ENCODE measurements at regions not wholly inside any gene's neighbourhood (a gene's known extent, or its start where the extent isn't known, plus 50 kb on each side); places are given as distances from the start of the nearest gene placed in this dataset.

- no peak for TF ChIP-seq EZH2phosphoT487 (IDR thresholded peaks at IDR 0.05; ENCODE audit: insufficient read depth, low read depth)
- TF ChIP-seq EZH2 (IDR thresholded peaks at IDR 0.05; ENCODE audit: insufficient read depth, poor library complexity, severe bottlenecking), result no peak
Measured at GRCh38 chr5:167786871-167787578, 504.4 kb upstream of the WWC1 start.
